Panc1 (cell line): ENCODE measurements at regions not wholly inside any gene's neighbourhood (a gene's known extent, or its start where the extent isn't known, plus 50 kb on each side); places are given as distances from the start of the nearest gene placed in this dataset.

Source experiments
- ATAC-seq: fragments of 200-7000 bp; cut with Tn5 transposase; 2 replicates; pipeline ENCODE4 v1.9.1; 2020; ENCODE audit warnings: mild to moderate bottlenecking, moderate library complexity
- BruUV-seq: library from RNA; stranded (reverse); fragments of 400-500 nt; replicated peaks from 2 replicates; lab custom pipeline; 2021; lab: Mats Ljungman, UMichigan
- CTCF ChIA-PET: fragments of 300-600 bp; sonication (Branson Sonifier 250); formaldehyde crosslinking; loops from one replicate; lab custom pipeline; 2022; ENCODE audit warnings: antibody characterized with exemption; lab: Charles Lee
- POLR2A ChIA-PET: fragments of 300-600 bp; sonication (Branson Sonifier 250); formaldehyde crosslinking; loops from one replicate; lab custom pipeline; 2022; ENCODE audit warnings: antibody characterized with exemption; lab: Charles Lee
- DNase-seq: peaks from one replicate; pipeline ENCODE4 v3.0.0-alpha.2; 2010; ENCODE audit warnings: low read depth, low spot score
- H3K27ac ChIP-seq: 2 replicates; pipeline ENCODE4 v1.5.1; 2011; ENCODE audit warnings: mild to moderate bottlenecking, low read length, inconsistent platforms
- H3K27me3 ChIP-seq: fragments of 200-500 bp; sonication (Bioruptor generic); 2 replicates; pipeline ENCODE4 v1.6.0; 2014; ENCODE audit warnings: low read length, inconsistent platforms; ENCODE audit not compliant: control insufficient read depth, insufficient read depth
- H3K36me3 ChIP-seq: fragments of 200-500 bp; sonication (Bioruptor generic); 2 replicates; pipeline ENCODE4 v1.5.1; 2014; ENCODE audit warnings: inconsistent platforms, mild to moderate bottlenecking, low read length, moderate library complexity; ENCODE audit not compliant: control insufficient read depth, insufficient read depth
- H3K4me1 ChIP-seq: 2 replicates; pipeline ENCODE4 v1.5.1; 2011; ENCODE audit warnings: inconsistent platforms, mild to moderate bottlenecking, low read length, moderate library complexity; ENCODE audit not compliant: control insufficient read depth, insufficient read depth
- H3K4me3 ChIP-seq, 2 experiments: 2 replicates each; pipeline ENCODE4 v1.5.1; 2011 to 2012; ENCODE audit warnings: low read depth in 2 of 2, low read length in 2 of 2, mild to moderate bottlenecking in 2 of 2, inconsistent platforms in 1 of 2, moderate library complexity in 1 of 2
- H3K9me3 ChIP-seq: fragments of 200-500 bp; sonication (Bioruptor generic); 2 replicates; pipeline ENCODE4 v1.5.1; 2014; ENCODE audit warnings: low read depth, mild to moderate bottlenecking, inconsistent platforms, low read length, moderate library complexity; ENCODE audit not compliant: control insufficient read depth, insufficient read depth
- CTCF ChIP-seq: fragments of 450-650 bp; IDR thresholded peaks from 2 replicates; pipeline ENCODE4 v1.5.1; 2017; ENCODE audit warnings: mild to moderate bottlenecking
- POLR2AphosphoS5 ChIP-seq: IDR thresholded peaks from 2 replicates; pipeline ENCODE4 v1.6.1; 2012; ENCODE audit warnings: mild to moderate bottlenecking, low read depth, low read length, moderate library complexity
- REST ChIP-seq, 2 experiments: IDR thresholded peaks; 2 replicates each; pipeline ENCODE4 v1.6.1; 2011 to 2012; ENCODE audit warnings: low read depth in 2 of 2, control low read depth in 1 of 2, low read length in 1 of 2, mild to moderate bottlenecking in 1 of 2, moderate library complexity in 1 of 2; ENCODE audit not compliant: insufficient read depth in 1 of 2
- SIN3A ChIP-seq: IDR thresholded peaks from 2 replicates; pipeline ENCODE4 v1.6.1; 2012; ENCODE audit warnings: low read depth, mild to moderate bottlenecking, low read length, moderate library complexity, borderline replicate concordance; ENCODE audit not compliant: insufficient read depth
- TCF7L2 ChIP-seq: IDR thresholded peaks from 2 replicates; pipeline ENCODE4 v1.6.1; 2011; ENCODE audit warnings: mild to moderate bottlenecking, low read depth, low read length, inconsistent platforms
- in situ Hi-C: cut with HindIII; loops from 2 replicates; pipeline ENCODE4 v1.10.0; 2016; ENCODE audit warnings: low sequenced_read_pairs, low pct_unique_long_range_greater_than_20kb
- intact Hi-C: fragments of 100-400 bp; cut with micrococcal nuclease; formaldehyde crosslinking; loops from one replicate; pipeline ENCODE4 v1.10.0; 2022; ENCODE audit not compliant: unreplicated experiment

- Histone ChIP-seq H3K9me3 (no peaks in the 10 kb centered on the region), H3K27me3 (no peaks in the 10 kb centered on the region), H3K36me3 (no peaks in the 10 kb centered on the region), H3K4me1 (no peaks in the 10 kb centered on the region), H3K4me3 (no peak overlapping the region), H3K27ac (no peak overlapping the region)
- ChIA-PET POLR2A (no interaction called here), CTCF (no interaction called here)
- TF ChIP-seq POLR2AphosphoS5: no peak
- no peak for TF ChIP-seq REST (IDR thresholded peaks at IDR 0.05; ENCODE audit: insufficient read depth in 1 of 2, low read depth in 2 of 2, low read length in 1 of 2)
- TF ChIP-seq TCF7L2: no peak
- TF ChIP-seq SIN3A: no peak
- TF ChIP-seq CTCF: no peak
- BruUV-seq: no TSS peak
- ATAC-seq (no peak), DNase-seq (no peak)
- intact Hi-C loops (no loop called here), in situ Hi-C loops (no loop called here)
Observed at GRCh38 chr3:55407426-55407820, 79.7 kb downstream of the WNT5A start.

GRCh38 chr3:55406696-55407425 lies 80.2 kb downstream of the WNT5A start:
- no TSS peak for BruUV-seq
- ATAC-seq (no peak), DNase-seq (no peak)
- no peaks in the 10 kb centered on the region for H3K27me3 ChIP-seq
- ChIA-PET CTCF (no interaction called here), POLR2A (no interaction called here)
- no peaks in the 10 kb centered on the region for H3K9me3 ChIP-seq
- intact Hi-C loops: no loop called here
- H3K27ac ChIP-seq: no peak overlapping the region
- no peaks in the 10 kb centered on the region for H3K36me3 ChIP-seq
- in situ Hi-C loops: no loop called here
- no peak overlapping the region for H3K4me3 ChIP-seq
- no peak for TF ChIP-seq TCF7L2
- no peak for TF ChIP-seq CTCF
- TF ChIP-seq SIN3A: no peak
- no peak for TF ChIP-seq REST (IDR thresholded peaks at IDR 0.05; ENCODE audit: insufficient read depth in 1 of 2, low read depth in 2 of 2, low read length in 1 of 2)
- TF ChIP-seq POLR2AphosphoS5: no peak
- no peaks in the 10 kb centered on the region for H3K4me1 ChIP-seq
